IMR-90 (cell line): ENCODE measurements at regions not wholly inside any gene's neighbourhood (a gene's known extent, or its start where the extent isn't known, plus 50 kb on each side); places are given as distances from the start of the nearest gene placed in this dataset.

Source experiments
- ATAC-seq: fragments of 200-7000 bp; cut with Tn5 transposase; 2 replicates; pipeline ENCODE4 v1.9.1; 2020; ENCODE audit warnings: low read depth, mild to moderate bottlenecking, moderate library complexity
- BruUV-seq: library from RNA; stranded (reverse); fragments of 400-500 nt; replicated peaks from 2 replicates; lab custom pipeline; 2021; lab: Mats Ljungman, UMichigan
- CTCF ChIA-PET: fragments of 300-600 bp; formaldehyde crosslinking; extraction: SDS; loops from one replicate; lab custom pipeline; 2021; ENCODE audit warnings: antibody characterized with exemption; lab: Yijun Ruan, JAX
- POLR2A ChIA-PET: fragments of 300-600 bp; sonication (Branson Sonifier 250); formaldehyde crosslinking; loops from one replicate; lab custom pipeline; 2022; ENCODE audit warnings: antibody characterized with exemption; ENCODE audit not compliant: unreplicated experiment; lab: Charles Lee
- DNase-seq: peaks from one replicate; pipeline ENCODE4 v3.0.0; 2013
- H2AFZ ChIP-seq: replicated peaks from 2 replicates; pipeline ENCODE3; 2013; ENCODE audit warnings: low read length, mild to moderate bottlenecking; ENCODE audit not compliant: poor library complexity
- H2AK5ac ChIP-seq: 2 replicates; pipeline ENCODE4 v1.6.1; 2013; ENCODE audit warnings: low read depth, low read length, inconsistent platforms
- H2AK9ac ChIP-seq: replicated peaks from 2 replicates; pipeline ENCODE3; 2013; ENCODE audit warnings: mild to moderate bottlenecking, low read depth, low read length, moderate library complexity; ENCODE audit not compliant: poor library complexity
- H2BK120ac ChIP-seq: 2 replicates; pipeline ENCODE4 v1.6.1; 2013; ENCODE audit warnings: low read depth, low read length, inconsistent platforms
- H2BK15ac ChIP-seq: 3 replicates; pipeline ENCODE4 v1.6.1; 2013; ENCODE audit warnings: low read depth, low read length, inconsistent platforms
- H2BK20ac ChIP-seq: 2 replicates; pipeline ENCODE4 v1.6.1; 2013; ENCODE audit warnings: low read depth, mild to moderate bottlenecking, inconsistent platforms, low read length, moderate library complexity
- H2BK5ac ChIP-seq: 2 replicates; pipeline ENCODE4 v1.6.1; 2013; ENCODE audit warnings: mild to moderate bottlenecking, low read depth, low read length, inconsistent platforms; ENCODE audit not compliant: poor library complexity, severe bottlenecking
- H3K14ac ChIP-seq: replicated peaks from 2 replicates; pipeline ENCODE4 v1.6.1; 2013; ENCODE audit warnings: low read depth, low read length, inconsistent platforms
- H3K18ac ChIP-seq: 2 replicates; pipeline ENCODE4 v1.6.1; 2013; ENCODE audit warnings: low read depth, low read length, control low read depth
- H3K23ac ChIP-seq: 2 replicates; pipeline ENCODE4 v1.6.1; 2013; ENCODE audit warnings: low read depth, low read length, inconsistent platforms
- H3K27ac ChIP-seq: 2 replicates; pipeline ENCODE4 v1.5.1; 2013; ENCODE audit warnings: mild to moderate bottlenecking, control low read depth, low read length; ENCODE audit not compliant: insufficient read depth
- H3K27me3 ChIP-seq: 2 replicates; pipeline ENCODE4 v1.6.1; 2013; ENCODE audit warnings: low read length; ENCODE audit not compliant: control insufficient read depth, insufficient read depth
- H3K36me3 ChIP-seq: 2 replicates; pipeline ENCODE4 v1.6.1; 2013; ENCODE audit warnings: low read length, mixed read lengths; ENCODE audit not compliant: control insufficient read depth, insufficient read depth
- H3K4ac ChIP-seq: 2 replicates; pipeline ENCODE4 v1.6.1; 2013; ENCODE audit warnings: low read depth, low read length, inconsistent platforms
- H3K4me1 ChIP-seq: 2 replicates; pipeline ENCODE4 v1.6.1; 2013; ENCODE audit warnings: low read length, mixed read lengths; ENCODE audit not compliant: control insufficient read depth, insufficient read depth
- H3K4me2 ChIP-seq: 2 replicates; pipeline ENCODE4 v1.6.1; 2013; ENCODE audit warnings: low read depth, mild to moderate bottlenecking, control low read depth, low read length, moderate library complexity
- H3K4me3 ChIP-seq: 2 replicates; pipeline ENCODE4 v1.5.1; 2013; ENCODE audit warnings: low read depth, mild to moderate bottlenecking, control low read depth, low read length, moderate library complexity; ENCODE audit not compliant: insufficient read depth
- H3K56ac ChIP-seq: 2 replicates; pipeline ENCODE4 v1.6.1; 2013; ENCODE audit warnings: low read length, inconsistent platforms; ENCODE audit not compliant: insufficient read depth; ENCODE audit errors: extremely low read depth
- H3K79me1 ChIP-seq, 2 experiments: 2 replicates each; pipeline ENCODE4 v1.6.1; 2013; ENCODE audit warnings: low read length in 2 of 2, inconsistent platforms in 1 of 2, low read depth in 1 of 2
- H3K9ac ChIP-seq: 2 replicates; pipeline ENCODE4 v1.6.1; 2013; ENCODE audit warnings: low read depth, low read length, control low read depth
- H3K9me1 ChIP-seq: 2 replicates; pipeline ENCODE4 v1.6.1; 2013; ENCODE audit warnings: low read length, inconsistent platforms; ENCODE audit not compliant: insufficient read depth
- H3K9me3 ChIP-seq: 2 replicates; pipeline ENCODE4 v1.6.1; 2013; ENCODE audit warnings: low read length; ENCODE audit not compliant: control insufficient read depth, insufficient read depth
- H4K20me1 ChIP-seq: 2 replicates; pipeline ENCODE4 v1.6.1; 2013; ENCODE audit warnings: low read length, inconsistent platforms; ENCODE audit not compliant: insufficient read depth
- H4K5ac ChIP-seq: 2 replicates; pipeline ENCODE4 v1.6.1; 2013; ENCODE audit warnings: mild to moderate bottlenecking, low read depth, low read length, control low read depth
- H4K8ac ChIP-seq, 2 experiments: 2 replicates each; pipeline ENCODE4 v1.6.1; 2013; ENCODE audit warnings: low read depth in 2 of 2, low read length in 2 of 2, control low read depth in 1 of 2, inconsistent platforms in 1 of 2
- H4K91ac ChIP-seq: 2 replicates; pipeline ENCODE4 v1.6.1; 2013; ENCODE audit warnings: low read depth, low read length, inconsistent platforms; ENCODE audit not compliant: insufficient read depth
- BHLHE40 ChIP-seq: fragments of 150-350 bp; IDR thresholded peaks from 2 replicates; pipeline ENCODE4 v1.6.1; 2016; ENCODE audit warnings: mild to moderate bottlenecking, low read depth, low read length
- CHD1 ChIP-seq: IDR thresholded peaks from 2 replicates; pipeline ENCODE4 v1.6.1; 2012; ENCODE audit warnings: low read depth, low read length, improper control_type of control experiment
- MAZ ChIP-seq: IDR thresholded peaks from 2 replicates; pipeline ENCODE4 v1.6.1; 2012; ENCODE audit warnings: low read depth, mild to moderate bottlenecking, low read length, improper control_type of control experiment, moderate library complexity, borderline replicate concordance
- WGBS, 2 experiments: methylation state at CpG; one replicate each; pipeline versions ENCODE4 v1.1.5 to v1.1.7; 2013; ENCODE audit warnings: missing lambda C conversion rate in 2 of 2; ENCODE audit not compliant: insufficient read length in 1 of 2; ENCODE audit errors: extremely low coverage in 2 of 2; 5-methylcytosine and 5-hydroxymethylcytosine counted together
- dilution Hi-C: fragments of 300-500 bp; cut with HindIII; formaldehyde crosslinking; loops from one replicate; pipeline ENCODE4 v1.14.3; 2018; ENCODE audit warnings: low sequenced_read_pairs; ENCODE audit not compliant: unreplicated experiment
- in situ Hi-C: fragments of 300-500 bp; cut with MboI; formaldehyde crosslinking; loops from 3 replicates; pipeline ENCODE4 v1.14.3; 2019; ENCODE audit warnings: low sequenced_read_pairs, inconsistent platforms, mixed read lengths
- intact Hi-C: fragments of 100-400 bp; cut with micrococcal nuclease; formaldehyde crosslinking; loops from 2 replicates; pipeline ENCODE4 v1.10.0; 2022

DNA sequence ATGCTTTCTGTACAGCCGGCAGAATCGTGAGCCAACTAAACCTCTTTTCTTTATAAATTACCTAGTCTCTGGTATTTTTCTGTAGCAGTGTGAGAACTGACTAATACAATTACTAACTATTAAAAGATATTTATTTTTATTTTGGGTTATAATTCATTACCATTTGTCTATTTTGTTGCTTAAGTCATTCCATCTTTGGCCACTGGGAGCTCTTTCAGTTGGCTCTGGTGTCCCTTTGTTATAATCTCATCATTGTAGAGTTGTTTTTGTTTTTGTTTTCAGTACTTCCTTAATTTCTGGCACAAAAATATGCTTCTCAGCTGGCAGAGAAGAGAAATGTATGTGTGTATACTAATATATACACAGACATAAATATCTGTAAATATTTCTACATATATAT is 807.9 kb upstream of the MBL2 start:
- no peak overlapping the region for H2AK9ac ChIP-seq
- H3K4ac ChIP-seq = no peak overlapping the region
- DNase-seq (no peak), ATAC-seq (no peak)
- no peak overlapping the region for H4K8ac ChIP-seq
- H2BK120ac ChIP-seq = no peak overlapping the region
- H4K91ac ChIP-seq = no peak overlapping the region
- no TSS peak for BruUV-seq
- H3K9me1 ChIP-seq = no peaks in the 10 kb centered on the region
- no peaks in the 10 kb centered on the region for H3K9me3 ChIP-seq
- no peaks in the 10 kb centered on the region for H3K4me1 ChIP-seq
- no peaks in the 10 kb centered on the region for H4K20me1 ChIP-seq
- intact Hi-C loops = no loop called here
- ChIA-PET POLR2A (no interaction called here), CTCF (no interaction called here)
- no peak overlapping the region for H2AFZ ChIP-seq
- no peaks in the 10 kb centered on the region for H3K79me1 ChIP-seq
- H2BK20ac ChIP-seq = no peak overlapping the region
- H3K4me3 ChIP-seq = no peak overlapping the region
- no peak overlapping the region for H2BK5ac ChIP-seq
- no peaks in the 10 kb centered on the region for H3K36me3 ChIP-seq
- no peak overlapping the region for H3K23ac ChIP-seq
- no peak overlapping the region for H3K14ac ChIP-seq
- H3K9ac ChIP-seq = no peak overlapping the region
- no peaks in the 10 kb centered on the region for H3K27me3 ChIP-seq
- H3K56ac ChIP-seq = no peak overlapping the region
- in situ Hi-C loops = no loop called here
- H4K5ac ChIP-seq = no peak overlapping the region
- WGBS, 2 experiments = no CpG with 5 or more reads among the region's 2 CpGs
- no peak overlapping the region for H2BK15ac ChIP-seq
- dilution Hi-C loops = no loop called here
- no peak overlapping the region for H3K18ac ChIP-seq
- H3K27ac ChIP-seq = no peak overlapping the region
- H3K4me2 ChIP-seq = no peak overlapping the region
- no peak for TF ChIP-seq MAZ
- TF ChIP-seq BHLHE40 = no peak
- no peak for TF ChIP-seq CHD1
- H2AK5ac ChIP-seq = no peak overlapping the region
